PFSK-1 (cell line): ENCODE measurements at regions not wholly inside any gene's neighbourhood (a gene's known extent, or its start where the extent isn't known, plus 50 kb on each side); places are given as distances from the start of the nearest gene placed in this dataset.

Experiments used
- POLR2AphosphoS5 ChIP-seq: IDR thresholded peaks from 2 replicates; pipeline ENCODE4 v1.6.1; 2012; ENCODE audit warnings: low read depth, mild to moderate bottlenecking, control low read depth, low read length, moderate library complexity
- REST ChIP-seq, 2 experiments: IDR thresholded peaks; 2 replicates each; pipeline versions ENCODE4 v1.6.1 to v1.8.0; 2011 to 2012; ENCODE audit warnings: low read depth in 2 of 2, low read length in 2 of 2, control low read depth in 1 of 2, inconsistent platforms in 1 of 2, mild to moderate bottlenecking in 1 of 2, moderate library complexity in 1 of 2; ENCODE audit not compliant: insufficient read depth in 1 of 2
- SIN3A ChIP-seq: IDR thresholded peaks from 2 replicates; pipeline ENCODE4 v1.6.1; 2012; ENCODE audit warnings: mild to moderate bottlenecking, low read length, moderate library complexity, borderline replicate concordance; ENCODE audit not compliant: insufficient read depth

GRCh38 chr3:18724456-18724855, 299.3 kb upstream of the SATB1 start:
- TF ChIP-seq POLR2AphosphoS5 (no peak), REST (IDR thresholded peaks at IDR 0.05; ENCODE audit: insufficient read depth in 1 of 2, low read depth in 2 of 2, low read length in 2 of 2) (no peak), SIN3A (no peak)
